ENCODE measurements at regions not wholly inside any gene's neighbourhood (a gene's known extent, or its start where the extent isn't known, plus 50 kb on each side); places are given as distances from the start of the nearest gene placed in this dataset.
A peak's percentile ranks its signal among the peaks of the same experiment; 100 is the strongest.

- Mint-ChIP-seq H3K4me3 (no peak overlapping the region), H3K27me3 (ENCODE audit: low read depth) (no peaks in the 10 kb centered on the region), H3K4me1 (peaks cover 33% of the 10 kb centered on the region), H3K36me3 (ENCODE audit: low read depth) (no peaks in the 10 kb centered on the region), H3K9me3 (peaks cover 2% of the 10 kb centered on the region), H3K27ac (ENCODE audit: unreplicated experiment) (no peak overlapping the region)
- TF ChIP-seq CTCF (conservative IDR thresholded peaks at IDR 0.05), result no peak
- DNase-seq (ENCODE audit: low read depth, low spot score), result no peak
Measured at GRCh38 chr16:48099455-48099854, 56.3 kb downstream of the ABCC12 start.

GRCh38 chr16:48098472-48098871 lies 57.3 kb downstream of the ABCC12 start:
- Mint-ChIP-seq H3K4me1 (peaks cover 25% of the 10 kb centered on the region), H3K36me3 (ENCODE audit: low read depth) (no peaks in the 10 kb centered on the region), H3K4me3 (no peak overlapping the region), H3K9me3 (peaks cover 2% of the 10 kb centered on the region), H3K27ac (ENCODE audit: unreplicated experiment) (no peak overlapping the region), H3K27me3 (ENCODE audit: low read depth) (no peaks in the 10 kb centered on the region)
- DNase-seq (ENCODE audit: low read depth, low spot score), result no peak
- no peak for TF ChIP-seq CTCF (conservative IDR thresholded peaks at IDR 0.05)

GRCh38 chr16:48091117-48091516 lies 64.7 kb downstream of the ABCC12 start:
- Mint-ChIP-seq H3K36me3 (ENCODE audit: low read depth) (no peaks in the 10 kb centered on the region), H3K9me3 (no peaks in the 10 kb centered on the region), H3K4me3 (no peak overlapping the region), H3K27me3 (ENCODE audit: low read depth) (no peaks in the 10 kb centered on the region), H3K27ac (ENCODE audit: unreplicated experiment) (peak overlapping the region; percentile 77), H3K4me1 (peaks cover 4% of the 10 kb centered on the region)
- TF ChIP-seq CTCF (conservative IDR thresholded peaks at IDR 0.05), result no peak
- DNase-seq (ENCODE audit: low read depth, low spot score), result no peak

- no peaks in the 10 kb centered on the region for H3K9me3 Mint-ChIP-seq
- H3K27ac Mint-ChIP-seq (ENCODE audit: unreplicated experiment), result no peak overlapping the region
- DNase-seq (ENCODE audit: low read depth, low spot score), result no peak
- no peaks in the 10 kb centered on the region for H3K36me3 Mint-ChIP-seq (ENCODE audit: low read depth)
- TF ChIP-seq CTCF (conservative IDR thresholded peaks at IDR 0.05), result no peak
- no peaks in the 10 kb centered on the region for H3K27me3 Mint-ChIP-seq (ENCODE audit: low read depth)
- peaks cover 4% of the 10 kb centered on the region for H3K4me1 Mint-ChIP-seq
- H3K4me3 Mint-ChIP-seq, result no peak overlapping the region
Measured at GRCh38 chr16:48089053-48089792, 66.6 kb downstream of the ABCC12 start.

GRCh38 chr16:48087639-48088038 lies 68.2 kb downstream of the ABCC12 start:
- no peak for DNase-seq (ENCODE audit: low read depth, low spot score)
- H3K27ac Mint-ChIP-seq (ENCODE audit: unreplicated experiment), result no peak overlapping the region
- no peaks in the 10 kb centered on the region for H3K9me3 Mint-ChIP-seq
- no peaks in the 10 kb centered on the region for H3K36me3 Mint-ChIP-seq (ENCODE audit: low read depth)
- TF ChIP-seq CTCF (conservative IDR thresholded peaks at IDR 0.05), result no peak
- no peaks in the 10 kb centered on the region for H3K27me3 Mint-ChIP-seq (ENCODE audit: low read depth)
- H3K4me1 Mint-ChIP-seq, result peaks cover 4% of the 10 kb centered on the region
- H3K4me3 Mint-ChIP-seq, result no peak overlapping the region

All from neural crest cell (in vitro differentiated cells).